Amniotic epithelial cell (primary cell): ENCODE measurements at regions not wholly inside any gene's neighbourhood (a gene's known extent, or its start where the extent isn't known, plus 50 kb on each side); places are given as distances from the start of the nearest gene placed in this dataset.

Experiments
- DNase-seq: peaks from one replicate; pipeline ENCODE4 v3.0.0-alpha.2; 2010; ENCODE audit warnings: low read depth

DNA sequence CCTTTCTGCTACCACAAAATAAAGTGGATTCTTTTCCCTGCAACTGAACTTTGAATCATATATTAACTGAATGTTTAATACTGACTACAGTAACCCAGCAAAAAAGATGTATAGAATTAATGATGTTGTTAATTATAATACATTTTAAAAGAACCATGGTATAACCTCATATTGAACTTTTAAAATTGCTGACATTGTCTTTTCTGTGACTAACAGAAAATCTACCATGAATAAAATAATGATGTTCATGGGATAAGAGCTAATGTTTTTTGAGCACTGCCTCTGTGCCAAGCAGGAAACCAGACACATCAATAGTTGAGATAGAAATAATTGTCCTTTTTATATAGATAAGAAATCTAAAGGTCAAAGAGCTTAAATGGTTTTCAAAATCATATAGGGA, 691.9 kb downstream of the PDHA2 start:
- DNase-seq, result no peak

GRCh38 chr4:96543346-96543745, 703.5 kb downstream of the PDHA2 start:
- DNase-seq, result no peak

GRCh38 chr4:96558466-96558865, 718.6 kb downstream of the PDHA2 start:
- peak; percentile 2 for DNase-seq

GRCh38 chr4:96566755-96567154, 726.9 kb downstream of the PDHA2 start:
- DNase-seq, result no peak

GRCh38 chr4:96585304-96585703, 745.4 kb downstream of the PDHA2 start:
- no peak for DNase-seq

DNA sequence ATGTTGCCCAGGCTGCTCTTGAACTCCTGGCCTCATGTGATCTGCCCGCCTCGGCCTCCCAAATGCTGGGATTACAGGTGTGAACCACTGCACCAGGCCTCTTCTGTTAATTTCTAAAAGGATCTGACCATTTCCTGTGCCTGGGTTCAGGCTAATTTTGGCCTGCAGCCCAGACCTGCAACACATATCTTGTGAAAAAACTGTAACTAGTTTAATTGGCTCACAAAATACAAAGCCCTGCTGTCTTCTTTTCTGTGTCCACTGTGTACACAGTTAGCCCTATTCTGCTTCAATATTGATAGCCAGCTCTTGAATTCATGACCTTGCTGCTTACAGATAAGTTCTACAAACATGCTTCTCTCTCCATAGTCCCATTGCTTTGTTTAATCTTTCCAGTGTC, 753.5 kb downstream of the PDHA2 start:
- DNase-seq, result no peak

DNA sequence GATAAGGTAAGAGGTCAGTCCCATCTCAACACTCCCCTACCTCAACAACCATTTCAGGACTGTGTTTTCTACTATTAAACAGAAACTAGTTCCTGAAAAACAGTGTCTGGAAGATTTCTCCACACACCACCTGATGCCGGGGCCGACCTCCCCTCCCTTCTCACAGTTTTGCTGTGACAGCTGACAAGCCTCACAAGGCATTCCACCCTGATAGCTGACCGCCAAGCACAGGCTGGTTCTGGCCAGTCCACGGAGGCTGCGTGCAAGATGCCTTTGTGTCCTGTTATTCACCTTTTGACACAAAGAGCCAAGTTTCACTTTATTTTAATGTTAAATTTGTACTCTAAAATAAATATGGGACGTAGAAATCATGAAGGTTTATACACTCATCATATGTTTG, 758.6 kb downstream of the PDHA2 start:
- DNase-seq, result peak; percentile 65

- DNase-seq, result no peak
Observed at GRCh38 chr4:96599752-96600151, 759.9 kb downstream of the PDHA2 start.

- peak; percentile 27 for DNase-seq
Observed at GRCh38 chr4:96602661-96603060, 762.8 kb downstream of the PDHA2 start.

GRCh38 chr4:96603641-96604040, 763.7 kb downstream of the PDHA2 start:
- no peak for DNase-seq

- DNase-seq, result no peak
Observed at GRCh38 chr4:96606451-96606850, 766.6 kb downstream of the PDHA2 start.

- no peak for DNase-seq
Observed at GRCh38 chr4:96626023-96626422, 786.1 kb downstream of the PDHA2 start.

DNA sequence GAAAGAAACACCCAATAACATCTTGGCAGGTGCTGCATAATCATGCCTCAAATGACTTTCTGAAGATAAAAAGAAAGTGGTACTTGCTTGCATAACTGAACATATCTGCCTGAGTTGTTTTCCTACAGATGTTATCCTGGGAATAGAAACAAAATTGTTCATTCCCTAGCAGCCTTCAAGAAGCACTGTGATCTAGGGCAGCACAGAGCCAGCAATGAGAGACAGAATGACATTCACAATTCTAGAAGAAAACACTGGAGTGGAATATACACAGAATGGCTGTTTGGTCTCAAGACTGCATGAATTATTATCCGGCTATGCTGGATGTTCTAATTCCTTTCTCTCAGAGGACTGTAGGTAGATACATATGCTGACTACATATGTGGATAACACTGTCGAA, 790.9 kb downstream of the PDHA2 start:
- DNase-seq, result no peak

DNA sequence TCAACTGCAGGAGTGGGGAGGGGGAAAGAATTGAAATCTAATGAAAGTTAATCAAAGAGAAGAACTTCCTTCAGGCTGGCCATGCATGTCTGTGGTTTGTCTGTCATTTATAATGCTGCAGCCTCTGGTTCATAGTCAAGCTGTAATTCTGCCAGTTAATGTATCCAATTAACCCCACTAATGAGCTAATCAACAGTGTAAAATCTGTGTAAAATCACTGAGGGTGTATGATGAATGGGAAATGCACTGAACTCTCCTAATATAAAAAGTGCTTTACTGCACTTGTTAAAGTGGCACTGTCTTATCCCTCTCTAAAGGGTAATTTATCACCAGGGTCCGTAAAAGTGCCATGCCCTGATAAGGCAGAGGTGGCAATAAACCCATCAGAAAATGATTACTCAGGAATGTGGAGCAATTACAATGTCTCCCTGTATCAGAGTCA, 798.1 kb downstream of the PDHA2 start:
- DNase-seq, result no peak

DNA sequence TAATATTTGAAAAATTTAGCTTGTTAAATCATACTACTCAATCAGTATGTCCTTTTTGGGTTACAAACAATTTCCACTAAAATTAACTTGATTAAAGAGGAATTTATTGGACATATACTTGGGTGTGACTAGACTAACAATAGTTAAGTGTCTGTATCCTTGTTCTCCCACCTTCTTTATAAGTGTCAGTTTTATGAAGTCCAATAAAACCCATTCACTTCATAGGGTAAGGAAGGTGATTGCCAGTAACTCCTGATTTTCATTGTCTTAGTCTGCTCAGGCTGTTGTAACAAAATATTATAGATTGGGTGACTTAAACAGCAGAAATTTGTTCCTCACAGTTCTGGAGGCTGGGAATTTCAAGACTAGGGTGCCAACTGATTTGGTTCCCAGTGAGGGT, 800.0 kb downstream of the PDHA2 start:
- DNase-seq, result no peak

DNA sequence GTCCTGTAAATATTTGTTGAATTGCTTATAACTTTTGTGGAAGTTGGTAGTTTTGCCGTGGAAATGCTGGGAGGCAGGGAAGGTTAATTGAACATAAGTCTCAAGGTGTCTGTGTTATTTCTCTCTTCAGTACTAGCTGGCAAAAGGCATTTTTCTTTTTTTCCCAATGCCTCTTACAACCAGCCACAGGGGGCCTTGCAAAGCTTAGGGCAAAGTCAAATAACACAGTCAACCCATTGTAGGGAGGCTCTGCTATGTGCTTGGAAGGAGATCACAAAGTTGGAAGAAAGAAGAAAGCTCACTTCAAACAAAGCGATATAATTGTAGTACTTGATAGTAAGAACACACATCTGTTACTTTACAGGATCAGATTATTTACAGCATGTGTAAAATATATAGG, 802.6 kb downstream of the PDHA2 start:
- no peak for DNase-seq

DNA sequence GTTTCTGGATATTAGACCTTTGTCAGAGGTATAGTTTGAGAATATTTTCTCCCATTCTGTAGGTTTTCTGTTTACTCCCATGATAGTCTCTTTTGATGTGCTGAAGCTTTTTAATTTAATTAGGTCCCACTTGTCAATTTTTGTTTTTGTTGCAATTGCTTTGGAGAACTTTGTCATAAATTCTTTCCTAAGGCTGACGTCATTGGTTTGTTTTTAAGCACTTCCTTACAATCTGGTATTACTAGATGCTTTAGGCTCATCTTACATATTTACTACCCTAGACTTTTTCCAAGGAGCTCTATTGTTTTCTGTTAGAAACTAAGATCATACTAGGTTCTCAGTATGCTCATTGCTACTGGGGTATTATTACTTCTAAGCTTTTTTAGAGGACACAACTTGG, 806.3 kb downstream of the PDHA2 start:
- no peak for DNase-seq

DNA sequence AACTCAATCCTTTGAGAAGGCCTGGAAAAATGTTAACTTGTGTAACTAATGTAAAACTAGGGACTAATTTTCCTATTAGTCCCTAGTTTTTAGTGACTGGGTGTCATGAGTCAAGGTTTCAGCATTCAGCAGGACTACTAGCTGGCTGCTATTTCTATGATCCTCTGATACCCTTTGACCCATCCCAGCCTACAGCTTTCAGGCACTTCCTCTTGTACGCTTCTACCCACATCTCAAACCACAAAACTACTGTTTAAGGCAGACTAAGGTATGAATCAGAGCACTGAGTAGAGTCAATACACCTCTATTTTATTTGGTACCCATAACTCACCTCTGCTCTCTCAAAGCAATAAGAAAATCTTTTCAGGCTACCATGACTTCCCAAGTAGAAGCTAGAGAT, 809.6 kb downstream of the PDHA2 start:
- peak; percentile 77 for DNase-seq

DNA sequence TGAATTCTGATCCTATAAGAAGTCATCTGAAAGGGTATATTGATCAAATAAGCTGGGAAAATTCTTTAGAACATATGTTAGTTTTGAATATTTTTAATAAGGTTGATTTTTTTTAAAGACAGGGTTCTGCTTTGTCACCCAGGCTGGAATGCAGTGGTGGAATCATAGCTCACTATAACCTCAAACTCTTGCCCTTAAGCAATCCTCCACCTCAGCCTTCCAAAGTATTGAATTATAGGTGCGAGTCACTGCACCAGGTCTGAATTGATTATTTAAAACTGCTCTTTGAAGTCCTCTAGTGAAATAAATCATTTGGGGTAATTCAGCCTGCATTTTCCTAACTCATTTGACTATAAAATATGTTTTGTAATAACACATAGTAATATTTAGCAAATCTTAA, 812.3 kb downstream of the PDHA2 start:
- peak; percentile 63 for DNase-seq

DNA sequence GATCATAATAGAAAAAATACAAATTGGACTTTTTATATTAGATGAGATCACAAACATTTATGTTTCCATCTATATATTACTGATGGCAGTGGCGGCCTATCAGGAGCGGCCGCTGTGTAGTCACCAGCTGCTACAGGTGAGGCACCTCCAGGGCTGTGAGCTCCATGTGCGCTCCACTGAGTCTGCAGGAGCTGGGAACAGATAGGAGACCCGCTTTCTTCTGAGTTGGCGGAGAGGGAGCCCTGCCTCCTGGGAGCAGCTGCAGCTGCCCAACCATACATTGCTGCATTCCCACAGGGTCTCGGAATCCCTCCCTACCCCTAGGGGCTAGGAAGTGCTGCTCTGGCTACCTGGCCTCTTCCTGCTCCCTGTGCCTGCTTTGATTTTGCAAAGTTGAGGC, 812.9 kb downstream of the PDHA2 start:
- DNase-seq, result no peak

- no peak for DNase-seq
Observed at GRCh38 chr4:96654045-96654444, 814.2 kb downstream of the PDHA2 start.

DNA sequence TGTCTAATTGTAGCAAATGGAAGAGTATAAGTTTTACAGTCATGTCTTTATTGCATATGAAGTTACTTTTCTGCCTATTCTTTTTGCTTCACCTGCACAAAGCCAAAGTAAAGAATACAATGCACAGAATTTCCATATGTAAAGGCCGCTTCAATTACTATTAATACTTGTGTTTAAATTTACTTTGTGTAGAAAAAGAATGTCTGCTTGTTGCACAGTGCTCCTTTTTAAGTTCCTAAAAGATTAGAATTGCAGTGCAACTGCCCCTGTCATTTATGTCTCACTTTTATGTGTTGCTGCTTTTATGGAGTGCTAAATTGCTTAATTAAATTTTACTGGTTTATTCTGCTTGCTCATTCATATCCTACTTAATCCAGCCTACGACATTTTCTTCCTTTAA, 830.5 kb downstream of the PDHA2 start:
- DNase-seq, result no peak

GRCh38 chr4:96675416-96675815, 835.5 kb downstream of the PDHA2 start:
- DNase-seq, result no peak

DNA sequence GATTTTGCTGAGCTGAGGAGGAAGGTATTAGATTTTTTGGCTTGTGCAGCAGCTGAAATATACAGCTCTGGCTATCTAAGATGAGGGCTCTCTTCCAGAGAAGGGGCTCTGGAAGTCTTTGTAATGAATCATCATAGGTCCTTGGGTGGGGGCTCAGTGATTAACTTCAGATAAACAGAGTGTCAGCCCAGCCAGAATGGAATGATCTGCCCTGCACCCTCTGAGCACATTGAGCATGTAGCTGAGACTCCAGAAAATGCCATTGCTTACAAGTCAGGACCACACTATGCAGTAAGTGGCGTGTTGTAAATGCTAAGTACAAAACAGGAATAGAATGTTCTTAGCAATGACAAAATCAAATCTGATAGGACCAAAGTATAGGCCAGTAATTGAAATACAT, 836.0 kb downstream of the PDHA2 start:
- peak; percentile 43 for DNase-seq

GRCh38 chr4:96676754-96677435, 837.0 kb downstream of the PDHA2 start:
- no peak for DNase-seq
